IMR-90 (cell line): ENCODE measurements at regions not wholly inside any gene's neighbourhood (a gene's known extent, or its start where the extent isn't known, plus 50 kb on each side); places are given as distances from the start of the nearest gene placed in this dataset.

Source experiments
- CEBPB ChIP-seq: IDR thresholded peaks from 2 replicates; pipeline ENCODE4 v1.6.1; 2012; ENCODE audit warnings: low read depth, low read length, improper control_type of control experiment
- CHD1 ChIP-seq: IDR thresholded peaks from 2 replicates; pipeline ENCODE4 v1.6.1; 2012; ENCODE audit warnings: low read depth, low read length, improper control_type of control experiment
- ELK1 ChIP-seq: fragments of 150-350 bp; IDR thresholded peaks from 2 replicates; pipeline ENCODE4 v1.6.1; 2016; ENCODE audit warnings: low read depth, mild to moderate bottlenecking, low read length, moderate library complexity, borderline replicate concordance
- POLR2A ChIP-seq: IDR thresholded peaks from 2 replicates; pipeline ENCODE4 v1.6.1; 2012; ENCODE audit warnings: mild to moderate bottlenecking, low read depth, low read length
- RAD21 ChIP-seq: IDR thresholded peaks from 2 replicates; pipeline ENCODE4 v1.6.1; 2012; ENCODE audit warnings: low read length, improper control_type of control experiment
- RCOR1 ChIP-seq: IDR thresholded peaks from 2 replicates; pipeline ENCODE4 v1.6.1; 2012; ENCODE audit warnings: mild to moderate bottlenecking, low read length, improper control_type of control experiment; ENCODE audit not compliant: insufficient replicate concordance
- SMC3 ChIP-seq: fragments of 150-350 bp; IDR thresholded peaks from 2 replicates; pipeline ENCODE4 v1.6.1; 2016; ENCODE audit warnings: low read depth, mild to moderate bottlenecking, antibody characterized with exemption, low read length, moderate library complexity
- TF ChIP-seq, protein P1 (sequence below): conservative IDR thresholded peaks from 2 replicates; pipeline ENCODE4 v1.5.1; 2012; ENCODE audit warnings: mild to moderate bottlenecking, low read depth, low read length, improper control_type of control experiment

- TF ChIP-seq CEBPB (no peak), RAD21 (no peak), CHD1 (no peak), SMC3 (no peak), ELK1 (no peak), POLR2A (no peak), RCOR1 (no peak)
- TF ChIP-seq, protein P1, sequence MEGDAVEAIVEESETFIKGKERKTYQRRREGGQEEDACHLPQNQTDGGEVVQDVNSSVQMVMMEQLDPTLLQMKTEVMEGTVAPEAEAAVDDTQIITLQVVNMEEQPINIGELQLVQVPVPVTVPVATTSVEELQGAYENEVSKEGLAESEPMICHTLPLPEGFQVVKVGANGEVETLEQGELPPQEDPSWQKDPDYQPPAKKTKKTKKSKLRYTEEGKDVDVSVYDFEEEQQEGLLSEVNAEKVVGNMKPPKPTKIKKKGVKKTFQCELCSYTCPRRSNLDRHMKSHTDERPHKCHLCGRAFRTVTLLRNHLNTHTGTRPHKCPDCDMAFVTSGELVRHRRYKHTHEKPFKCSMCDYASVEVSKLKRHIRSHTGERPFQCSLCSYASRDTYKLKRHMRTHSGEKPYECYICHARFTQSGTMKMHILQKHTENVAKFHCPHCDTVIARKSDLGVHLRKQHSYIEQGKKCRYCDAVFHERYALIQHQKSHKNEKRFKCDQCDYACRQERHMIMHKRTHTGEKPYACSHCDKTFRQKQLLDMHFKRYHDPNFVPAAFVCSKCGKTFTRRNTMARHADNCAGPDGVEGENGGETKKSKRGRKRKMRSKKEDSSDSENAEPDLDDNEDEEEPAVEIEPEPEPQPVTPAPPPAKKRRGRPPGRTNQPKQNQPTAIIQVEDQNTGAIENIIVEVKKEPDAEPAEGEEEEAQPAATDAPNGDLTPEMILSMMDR, result no peak
Measured at GRCh38 chr1:106768077-106768476, 288.4 kb upstream of the PRMT6 start.
